Astrocyte (in vitro differentiated cells and primary cell): ENCODE measurements at regions not wholly inside any gene's neighbourhood (a gene's known extent, or its start where the extent isn't known, plus 50 kb on each side); places are given as distances from the start of the nearest gene placed in this dataset.

Experiments
- EZH2 ChIP-seq: IDR thresholded peaks from 2 replicates; pipeline ENCODE4 v1.6.1; 2012; ENCODE audit warnings: mild to moderate bottlenecking, low read length, inconsistent platforms; ENCODE audit not compliant: insufficient read depth
- TF ChIP-seq, protein P1 (sequence below): IDR thresholded peaks from 2 replicates; pipeline ENCODE4 v1.5.1; 2011; ENCODE audit warnings: low read depth, mild to moderate bottlenecking, inconsistent platforms, low read length, moderate library complexity; ENCODE audit not compliant: insufficient read depth

DNA sequence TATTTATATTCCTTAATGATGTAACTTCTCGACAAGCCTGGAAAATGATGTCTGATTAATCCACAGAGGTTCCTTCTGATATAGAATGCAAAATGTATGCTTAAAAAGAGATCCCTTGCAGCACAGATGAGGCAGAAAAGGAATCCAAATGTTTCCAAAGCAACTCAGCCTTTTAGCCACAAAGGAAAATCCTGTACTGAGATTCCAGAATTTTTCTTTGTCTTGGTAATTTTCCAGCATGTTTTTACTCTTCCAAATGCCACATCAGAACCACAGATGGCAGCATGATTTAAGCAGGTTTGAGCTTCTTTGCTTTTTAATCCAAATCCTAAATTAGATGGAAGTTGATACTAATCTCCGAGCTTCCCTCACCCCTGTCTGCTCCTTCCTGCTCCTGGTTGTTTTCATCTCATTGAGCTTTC is 176.4 kb upstream of the PALMD start:
- TF ChIP-seq, protein P1, sequence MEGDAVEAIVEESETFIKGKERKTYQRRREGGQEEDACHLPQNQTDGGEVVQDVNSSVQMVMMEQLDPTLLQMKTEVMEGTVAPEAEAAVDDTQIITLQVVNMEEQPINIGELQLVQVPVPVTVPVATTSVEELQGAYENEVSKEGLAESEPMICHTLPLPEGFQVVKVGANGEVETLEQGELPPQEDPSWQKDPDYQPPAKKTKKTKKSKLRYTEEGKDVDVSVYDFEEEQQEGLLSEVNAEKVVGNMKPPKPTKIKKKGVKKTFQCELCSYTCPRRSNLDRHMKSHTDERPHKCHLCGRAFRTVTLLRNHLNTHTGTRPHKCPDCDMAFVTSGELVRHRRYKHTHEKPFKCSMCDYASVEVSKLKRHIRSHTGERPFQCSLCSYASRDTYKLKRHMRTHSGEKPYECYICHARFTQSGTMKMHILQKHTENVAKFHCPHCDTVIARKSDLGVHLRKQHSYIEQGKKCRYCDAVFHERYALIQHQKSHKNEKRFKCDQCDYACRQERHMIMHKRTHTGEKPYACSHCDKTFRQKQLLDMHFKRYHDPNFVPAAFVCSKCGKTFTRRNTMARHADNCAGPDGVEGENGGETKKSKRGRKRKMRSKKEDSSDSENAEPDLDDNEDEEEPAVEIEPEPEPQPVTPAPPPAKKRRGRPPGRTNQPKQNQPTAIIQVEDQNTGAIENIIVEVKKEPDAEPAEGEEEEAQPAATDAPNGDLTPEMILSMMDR = no peak
- no peak for TF ChIP-seq EZH2
